Ascending aorta (tissue), 2 donors: ENCODE measurements at regions not wholly inside any gene's neighbourhood (a gene's known extent, or its start where the extent isn't known, plus 50 kb on each side); places are given as distances from the start of the nearest gene placed in this dataset.

Experiments used
- DNase-seq, 2 donors: peaks; one replicate each; pipeline ENCODE4 v3.0.0-alpha.2; 2019; ENCODE audit warnings: low spot score in 2 of 2
- H3K27ac ChIP-seq, 2 donors: fragments of 200-600 bp; sonication (generic); one replicate each; pipeline ENCODE4 v1.5.1; 2016 to 2017; ENCODE audit warnings: mild to moderate bottlenecking in 1 of 2
- H3K27me3 ChIP-seq: fragments of 200-600 bp; sonication (generic); one replicate; pipeline ENCODE4 v1.5.1; 2017
- H3K36me3 ChIP-seq, 2 donors: fragments of 200-600 bp; sonication (generic); one replicate each; pipeline ENCODE4 v1.5.1; 2016
- H3K4me1 ChIP-seq, 2 donors: fragments of 200-600 bp; sonication (generic); one replicate each; pipeline ENCODE4 v1.5.1; 2016 to 2017; ENCODE audit warnings: mild to moderate bottlenecking in 1 of 2
- H3K4me3 ChIP-seq, 2 donors: fragments of 200-600 bp; sonication (generic); one replicate each; pipeline ENCODE4 v1.5.1; 2016 to 2017; ENCODE audit warnings: mild to moderate bottlenecking in 1 of 2
- H3K9me3 ChIP-seq, 2 donors: fragments of 200-600 bp; sonication (generic); one replicate each; pipeline ENCODE4 v1.5.1; 2016
- intact Hi-C: fragments of 100-400 bp; cut with DNase I; formaldehyde crosslinking; loops from one replicate; pipeline ENCODE4 v1.15.1; 2023
- TF ChIP-seq, protein P1 (sequence below), 3 experiments: fragments of 200-600 bp in 2 of 3; fragments of 450-650 bp in 1 of 3; sonication (generic) in 2 of 3; IDR thresholded peaks; one replicate each; pipeline ENCODE4 v1.5.1; 2016 to 2019; ENCODE audit warnings: antibody characterized with exemption in 3 of 3, mild to moderate bottlenecking in 1 of 3, moderate library complexity in 1 of 3

DNA sequence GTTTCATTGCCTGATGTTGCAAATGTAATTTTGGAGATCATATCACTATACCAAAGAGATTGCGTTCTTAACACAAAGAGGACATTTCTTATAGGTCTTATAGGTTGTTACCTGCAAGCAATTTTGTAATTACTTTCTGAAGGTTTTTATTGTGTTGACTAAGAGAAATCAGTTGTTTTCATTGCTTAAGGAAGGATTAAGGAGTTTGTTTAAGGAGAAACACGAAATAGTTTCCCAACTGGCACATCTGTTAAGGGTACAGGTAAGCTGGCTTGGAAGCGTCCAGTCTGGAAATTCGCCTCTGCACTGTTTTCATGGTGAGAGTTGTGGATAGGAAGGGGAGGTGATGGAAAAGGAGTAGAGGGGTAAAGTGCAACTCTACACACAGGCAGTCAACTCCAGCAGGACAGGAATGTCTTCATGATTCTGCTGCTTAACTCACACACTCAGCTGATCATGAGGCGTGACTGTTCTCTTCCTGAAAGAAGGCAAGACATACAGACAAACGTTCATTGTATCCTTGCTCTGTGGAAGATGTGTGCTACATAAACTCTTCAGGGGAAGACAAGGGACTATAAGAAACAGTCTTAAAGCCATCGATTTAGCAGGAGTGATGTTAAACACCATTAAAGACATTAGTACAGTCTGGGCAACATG lies 61.4 kb upstream of the ACSL3 start:
- no peak for DNase-seq
- H3K27ac ChIP-seq: no peak overlapping the region
- TF ChIP-seq, protein P1, sequence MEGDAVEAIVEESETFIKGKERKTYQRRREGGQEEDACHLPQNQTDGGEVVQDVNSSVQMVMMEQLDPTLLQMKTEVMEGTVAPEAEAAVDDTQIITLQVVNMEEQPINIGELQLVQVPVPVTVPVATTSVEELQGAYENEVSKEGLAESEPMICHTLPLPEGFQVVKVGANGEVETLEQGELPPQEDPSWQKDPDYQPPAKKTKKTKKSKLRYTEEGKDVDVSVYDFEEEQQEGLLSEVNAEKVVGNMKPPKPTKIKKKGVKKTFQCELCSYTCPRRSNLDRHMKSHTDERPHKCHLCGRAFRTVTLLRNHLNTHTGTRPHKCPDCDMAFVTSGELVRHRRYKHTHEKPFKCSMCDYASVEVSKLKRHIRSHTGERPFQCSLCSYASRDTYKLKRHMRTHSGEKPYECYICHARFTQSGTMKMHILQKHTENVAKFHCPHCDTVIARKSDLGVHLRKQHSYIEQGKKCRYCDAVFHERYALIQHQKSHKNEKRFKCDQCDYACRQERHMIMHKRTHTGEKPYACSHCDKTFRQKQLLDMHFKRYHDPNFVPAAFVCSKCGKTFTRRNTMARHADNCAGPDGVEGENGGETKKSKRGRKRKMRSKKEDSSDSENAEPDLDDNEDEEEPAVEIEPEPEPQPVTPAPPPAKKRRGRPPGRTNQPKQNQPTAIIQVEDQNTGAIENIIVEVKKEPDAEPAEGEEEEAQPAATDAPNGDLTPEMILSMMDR (IDR thresholded peaks at IDR 0.05): no peak
- H3K4me1 ChIP-seq: peaks cover 0 to 20% of the 10 kb centered on the region in 2 donors
- no peak overlapping the region for H3K4me3 ChIP-seq
- no peaks in the 10 kb centered on the region for H3K36me3 ChIP-seq
- intact Hi-C loops: no loop called here
- H3K27me3 ChIP-seq: no peaks in the 10 kb centered on the region
- no peaks in the 10 kb centered on the region for H3K9me3 ChIP-seq

DNA sequence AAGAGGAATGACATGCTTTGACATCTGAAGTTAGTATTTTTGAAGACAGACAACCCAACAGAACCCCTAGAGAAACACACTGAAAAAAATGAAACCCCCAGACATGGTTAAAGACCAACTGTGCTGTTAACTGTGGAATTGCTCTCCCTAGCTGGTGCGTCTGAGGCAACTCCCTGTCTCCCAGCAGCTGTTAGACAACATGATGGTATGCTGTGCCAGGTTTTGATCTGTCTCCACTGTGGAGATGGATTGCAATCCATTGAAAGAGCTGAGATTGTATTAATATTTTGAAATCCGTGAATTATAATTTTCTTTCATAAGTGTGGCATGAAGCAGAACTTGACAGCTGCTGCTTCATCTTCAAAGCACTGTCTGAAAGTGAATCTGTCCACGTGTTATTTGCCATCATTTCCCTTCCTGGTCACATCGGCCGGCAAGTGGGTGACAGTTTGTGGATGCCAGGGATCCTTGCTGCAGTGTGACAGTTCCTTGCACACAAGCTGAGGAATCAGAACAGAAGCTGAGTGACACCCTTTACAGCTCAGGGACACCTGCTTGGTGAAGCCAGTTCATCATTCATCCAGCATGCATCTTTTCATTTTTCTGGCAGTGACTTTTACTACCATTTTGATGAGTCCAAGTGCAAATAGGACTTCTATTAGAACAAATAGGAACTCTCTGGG lies 58.2 kb upstream of the ACSL3 start:
- TF ChIP-seq, protein P1 (IDR thresholded peaks at IDR 0.05): no peak
- no peaks in the 10 kb centered on the region for H3K36me3 ChIP-seq
- intact Hi-C loops: no loop called here

DNA sequence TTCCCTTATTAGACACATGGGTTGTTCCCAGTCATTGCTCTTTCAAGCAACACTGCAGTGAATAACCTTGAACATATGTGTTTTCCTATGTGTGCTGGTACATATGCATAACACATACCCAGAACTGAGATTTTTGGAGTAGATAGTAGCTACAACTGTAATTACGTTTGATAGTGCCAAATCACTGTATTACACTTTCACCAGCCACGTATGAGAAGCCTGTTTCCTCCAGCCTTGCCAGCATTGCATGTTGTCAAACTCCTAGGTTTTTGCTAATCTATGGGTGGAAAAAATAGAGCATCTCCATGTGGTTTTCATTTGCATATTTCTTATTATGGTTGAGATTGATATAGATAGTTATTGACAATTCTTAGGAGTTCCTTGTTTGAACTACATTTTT lies 56.5 kb upstream of the ACSL3 start:
- TF ChIP-seq, protein P1 (IDR thresholded peaks at IDR 0.05): no peak
- Histone ChIP-seq H3K27me3 (no peaks in the 10 kb centered on the region), H3K4me1 (no peaks in the 10 kb centered on the region), H3K36me3 (no peaks in the 10 kb centered on the region), H3K27ac (no peak overlapping the region), H3K4me3 (no peak overlapping the region), H3K9me3 (no peaks in the 10 kb centered on the region)
- no peak for DNase-seq
- intact Hi-C loops: no loop called here

More for the DNA sequence above, 58.2 kb upstream of the ACSL3 start:
- peaks cover 0 to 4% of the 10 kb centered on the region in 2 donors for H3K4me1 ChIP-seq
- H3K9me3 ChIP-seq: no peaks in the 10 kb centered on the region
- H3K4me3 ChIP-seq: no peak overlapping the region
- no peak overlapping the region for H3K27ac ChIP-seq
- DNase-seq: no peak
- H3K27me3 ChIP-seq: no peaks in the 10 kb centered on the region

DNA sequence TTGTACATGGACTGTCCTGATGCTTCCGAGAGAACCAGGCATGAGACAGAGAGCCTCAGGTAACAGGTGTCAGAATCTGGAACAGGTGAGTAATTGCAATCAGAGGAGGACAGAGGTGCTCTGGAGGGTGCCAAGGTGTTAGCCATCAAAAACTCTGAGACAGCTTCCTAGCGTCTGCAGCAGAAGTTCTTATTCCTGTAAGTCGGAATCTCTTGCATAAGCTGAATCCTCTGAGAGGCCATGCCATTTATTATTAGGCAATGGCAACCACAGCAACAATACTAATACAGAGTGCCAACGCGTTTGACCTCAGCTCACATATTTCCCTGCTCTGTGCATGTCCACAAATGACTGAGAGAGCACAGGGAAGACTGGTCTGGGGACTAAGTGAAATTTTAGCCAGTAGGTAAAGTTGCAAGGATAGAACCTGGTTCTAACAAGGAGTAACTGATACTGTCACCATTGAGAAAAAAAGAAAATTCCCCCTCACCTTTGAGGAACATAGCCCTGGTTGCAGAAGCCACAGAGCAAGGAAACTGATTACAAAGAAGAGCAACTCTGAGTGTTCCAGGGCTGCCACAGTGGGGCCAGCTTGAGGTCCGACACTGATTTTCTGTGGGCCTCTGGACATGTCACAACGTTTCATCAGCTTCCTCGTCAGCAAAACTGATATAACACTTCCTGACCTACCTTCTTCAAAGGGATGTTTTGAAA lies 55.1 kb upstream of the ACSL3 start:
- Histone ChIP-seq H3K4me1 (no peaks in the 10 kb centered on the region), H3K4me3 (no peak overlapping the region), H3K27ac (no peak overlapping the region), H3K9me3 (no peaks in the 10 kb centered on the region), H3K27me3 (no peaks in the 10 kb centered on the region), H3K36me3 (no peaks in the 10 kb centered on the region)
- DNase-seq: no peak
- intact Hi-C loops: no loop called here
- TF ChIP-seq, protein P1 (IDR thresholded peaks at IDR 0.05): no peak

DNA sequence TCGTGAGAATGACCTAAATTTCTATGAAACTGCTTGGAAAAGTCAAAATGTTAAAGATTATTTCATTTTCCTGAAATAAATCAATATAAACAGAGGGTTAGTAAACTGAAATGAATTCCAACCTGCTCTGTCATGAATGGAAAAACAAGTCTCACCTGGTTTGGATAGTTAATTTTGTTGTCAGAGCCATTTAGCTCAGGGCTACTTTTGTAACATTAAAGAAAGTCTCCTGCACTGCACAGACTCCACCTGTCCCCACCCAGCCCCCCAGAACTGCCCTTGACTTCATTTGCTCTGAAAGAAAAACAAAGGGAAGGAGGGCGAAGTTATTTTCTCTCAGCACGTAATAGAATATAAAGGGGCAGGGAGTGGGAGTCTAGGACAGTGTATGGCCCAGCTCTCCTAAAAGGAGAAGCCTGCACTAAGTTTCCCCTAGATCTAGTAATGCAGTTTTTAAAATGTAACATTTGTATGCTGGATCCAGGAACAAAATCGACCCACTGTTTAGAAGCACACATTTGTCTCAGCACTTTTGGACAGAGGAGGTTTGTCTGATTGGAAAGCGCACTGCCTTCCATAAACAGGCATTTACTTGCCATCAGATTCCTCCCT lies 54.2 kb upstream of the ACSL3 start:
- Histone ChIP-seq H3K9me3 (no peaks in the 10 kb centered on the region), H3K4me1 (no peaks in the 10 kb centered on the region), H3K27ac (no peak overlapping the region), H3K27me3 (no peaks in the 10 kb centered on the region), H3K36me3 (no peaks in the 10 kb centered on the region), H3K4me3 (no peak overlapping the region)
- no peak for DNase-seq
- TF ChIP-seq, protein P1 (IDR thresholded peaks at IDR 0.05): no peak
- intact Hi-C loops: no loop called here
